GM23338 (cell line): ENCODE measurements at regions not wholly inside any gene's neighbourhood (a gene's known extent, or its start where the extent isn't known, plus 50 kb on each side); places are given as distances from the start of the nearest gene placed in this dataset.

Experiments
- ATAC-seq: fragments of 200-7000 bp; cut with Tn5 transposase; 3 replicates; pipeline ENCODE4 v1.9.1; 2020
- DNase-seq: peaks from one replicate; pipeline ENCODE4 v3.0.0-alpha.2; 2015; ENCODE audit warnings: low spot score
- H2AFZ ChIP-seq: fragments of 200-600 bp; sonication (generic); 2 replicates; pipeline ENCODE4 v1.8.0; 2016; ENCODE audit warnings: antibody characterized with exemption, mild to moderate bottlenecking, moderate library complexity
- H3F3A ChIP-seq: fragments of 200-600 bp; sonication (generic); replicated peaks from 2 replicates; pipeline ENCODE4 v1.8.0; 2017; ENCODE audit warnings: antibody characterized with exemption, mixed run types, low read depth
- H3K27ac ChIP-seq: fragments of 200-600 bp; sonication (generic); 2 replicates; pipeline ENCODE4 v1.6.1; 2016; ENCODE audit warnings: low read depth
- H3K27me3 ChIP-seq: fragments of 200-600 bp; sonication (generic); 2 replicates; pipeline ENCODE4 v1.8.0; 2016; ENCODE audit warnings: mild to moderate bottlenecking, mixed run types, moderate library complexity; ENCODE audit not compliant: insufficient read depth
- H3K36me3 ChIP-seq: fragments of 200-600 bp; sonication (generic); 2 replicates; pipeline ENCODE4 v1.8.0; 2016; ENCODE audit warnings: mild to moderate bottlenecking; ENCODE audit not compliant: insufficient read depth
- H3K4me1 ChIP-seq: fragments of 200-600 bp; sonication (generic); 2 replicates; pipeline ENCODE4 v1.8.0; 2016; ENCODE audit warnings: mild to moderate bottlenecking, moderate library complexity; ENCODE audit not compliant: insufficient read depth
- H3K4me2 ChIP-seq: fragments of 200-600 bp; sonication (generic); 2 replicates; pipeline ENCODE4 v1.7.1; 2017; ENCODE audit warnings: mixed run types
- H3K4me3 ChIP-seq: fragments of 200-600 bp; sonication (generic); 2 replicates; pipeline ENCODE4 v1.6.1; 2016; ENCODE audit warnings: mixed run types
- H3K79me2 ChIP-seq: fragments of 200-600 bp; sonication (generic); replicated peaks from 2 replicates; pipeline ENCODE4 v1.8.0; 2017; ENCODE audit warnings: mild to moderate bottlenecking; ENCODE audit not compliant: insufficient read depth
- H3K9me2 ChIP-seq: fragments of 200-600 bp; sonication (generic); 2 replicates; pipeline ENCODE4 v1.8.0; 2017; ENCODE audit not compliant: insufficient read depth
- H4K20me1 ChIP-seq: fragments of 200-600 bp; sonication (generic); replicated peaks from 2 replicates; pipeline ENCODE4 v1.8.0; 2017; ENCODE audit warnings: mild to moderate bottlenecking; ENCODE audit not compliant: insufficient read depth
- H3K27ac Mint-ChIP-seq: 2 replicates; pipeline ENCODE4 v1.8.0; 2020; ENCODE audit warnings: inconsistent platforms, mild to moderate bottlenecking, moderate library complexity, mixed read lengths
- H3K27me3 Mint-ChIP-seq: 3 replicates; pipeline ENCODE4 v1.8.0; 2022; ENCODE audit warnings: low read depth, mild to moderate bottlenecking, moderate library complexity, mixed read lengths, inconsistent platforms; ENCODE audit not compliant: insufficient read depth, poor library complexity
- H3K36me3 Mint-ChIP-seq: 3 replicates; pipeline ENCODE4 v1.8.0; 2021; ENCODE audit warnings: low read depth, mild to moderate bottlenecking, inconsistent platforms, moderate library complexity, mixed read lengths
- H3K4me1 Mint-ChIP-seq: 3 replicates; pipeline ENCODE4 v1.8.0; 2020; ENCODE audit warnings: mild to moderate bottlenecking, inconsistent platforms, mixed read lengths
- H3K4me3 Mint-ChIP-seq: 3 replicates; pipeline ENCODE4 v1.8.0; 2021; ENCODE audit warnings: moderate library complexity, mild to moderate bottlenecking, inconsistent platforms, mixed read lengths
- H3K9me3 Mint-ChIP-seq: 3 replicates; pipeline ENCODE4 v1.8.0; 2020; ENCODE audit warnings: moderate library complexity, mild to moderate bottlenecking, inconsistent platforms, mixed read lengths
- CTCF ChIP-seq, 2 experiments: fragments of 200-600 bp in 1 of 2; sonication (generic) in 1 of 2; conservative IDR thresholded peaks; 2 replicates each; pipeline versions ENCODE4 v1.5.1 to v1.6.1; 2016 to 2017; ENCODE audit warnings: antibody characterized with exemption in 2 of 2, low read depth in 2 of 2, mild to moderate bottlenecking in 2 of 2, moderate library complexity in 1 of 2
- ETS1 ChIP-seq: IDR thresholded peaks from 2 replicates; pipeline ENCODE4 v1.6.1; 2016; ENCODE audit warnings: antibody characterized with exemption
- EZH2 ChIP-seq: fragments of 200-600 bp; sonication (generic); IDR thresholded peaks from one replicate; pipeline ENCODE4 v1.8.0; 2017; ENCODE audit warnings: antibody characterized with exemption, mild to moderate bottlenecking, low read depth; ENCODE audit not compliant: unreplicated experiment
- EZH2phosphoT487 ChIP-seq: fragments of 200-600 bp; sonication (generic); IDR thresholded peaks from one replicate; pipeline ENCODE4 v1.8.1; 2018; ENCODE audit warnings: antibody characterized with exemption; ENCODE audit not compliant: unreplicated experiment
- JUNB ChIP-seq: IDR thresholded peaks from one replicate; pipeline ENCODE4 v1.6.1; 2016; ENCODE audit warnings: antibody characterized with exemption; ENCODE audit not compliant: unreplicated experiment
- NANOG ChIP-seq: IDR thresholded peaks from 2 replicates; pipeline ENCODE4 v1.6.1; 2016; ENCODE audit warnings: antibody characterized with exemption, borderline replicate concordance
- POLR2AphosphoS5 ChIP-seq: IDR thresholded peaks from 2 replicates; pipeline ENCODE4 v1.6.1; 2016; ENCODE audit warnings: antibody characterized with exemption, low read depth
- REST ChIP-seq: IDR thresholded peaks from one replicate; pipeline ENCODE4 v1.6.1; 2018; ENCODE audit warnings: antibody characterized with exemption; ENCODE audit not compliant: unreplicated experiment
- STAT1 ChIP-seq: IDR thresholded peaks from one replicate; pipeline ENCODE4 v1.6.1; 2016; ENCODE audit warnings: antibody characterized with exemption; ENCODE audit not compliant: unreplicated experiment
- ZNF114 ChIP-seq: fragments of 250-450 bp; sonication (Bioruptor Pico); IDR thresholded peaks from 2 replicates; pipeline ENCODE4 v1.5.0; 2020; ENCODE audit warnings: mild to moderate bottlenecking, moderate library complexity
- ZNF331 ChIP-seq: fragments of 250-450 bp; sonication (Bioruptor Pico); IDR thresholded peaks from 2 replicates; pipeline ENCODE4 v1.5.0; 2020; ENCODE audit warnings: low read depth, mild to moderate bottlenecking, moderate library complexity

GRCh38 chr15:96574782-96575181 lies 244.3 kb downstream of the NR2F2 start:
- no peak overlapping the region for H3K4me3 Mint-ChIP-seq
- ATAC-seq, result no peak
- Histone ChIP-seq H3K79me2 (no peaks in the 10 kb centered on the region), H4K20me1 (no peaks in the 10 kb centered on the region), H3K27ac (no peak overlapping the region), H2AFZ (no peak overlapping the region), H3K27me3 (no peaks in the 10 kb centered on the region), H3K4me2 (no peak overlapping the region), H3F3A (no peaks in the 10 kb centered on the region), H3K4me1 (no peaks in the 10 kb centered on the region; the same call in 1 of the 2 replicates), H3K4me3 (no peak overlapping the region), H3K36me3 (no peaks in the 10 kb centered on the region), H3K9me2 (no peaks in the 10 kb centered on the region)
- DNase-seq, result no peak
- no peaks in the 10 kb centered on the region for H3K9me3 Mint-ChIP-seq
- H3K36me3 Mint-ChIP-seq, result no peaks in the 10 kb centered on the region
- no peaks in the 10 kb centered on the region for H3K4me1 Mint-ChIP-seq
- H3K27ac Mint-ChIP-seq, result no peak overlapping the region
- no peaks in the 10 kb centered on the region for H3K27me3 Mint-ChIP-seq
- TF ChIP-seq ZNF331 (CRISPR knock-in tag), result no peak

GRCh38 chr15:96576596-96576995 lies 246.1 kb downstream of the NR2F2 start:
- Histone ChIP-seq H3K9me2 (no peaks in the 10 kb centered on the region), H3K27me3 (no peaks in the 10 kb centered on the region), H4K20me1 (no peaks in the 10 kb centered on the region), H2AFZ (no peak overlapping the region), H3K4me1 (peaks cover 12% of the 10 kb centered on the region), H3K4me3 (no peak overlapping the region), H3K4me2 (no peak overlapping the region), H3K36me3 (no peaks in the 10 kb centered on the region), H3F3A (no peaks in the 10 kb centered on the region), H3K79me2 (no peaks in the 10 kb centered on the region), H3K27ac (no peak overlapping the region)
- Mint-ChIP-seq H3K4me3 (no peak overlapping the region), H3K27me3 (no peaks in the 10 kb centered on the region), H3K9me3 (no peaks in the 10 kb centered on the region), H3K27ac (no peak overlapping the region), H3K36me3 (no peaks in the 10 kb centered on the region), H3K4me1 (peaks cover 13% of the 10 kb centered on the region; the same call in 2 of the 3 replicates)
- DNase-seq, result no peak
- no peak for ATAC-seq
- no peak for TF ChIP-seq EZH2phosphoT487
- TF ChIP-seq ETS1, result no peak
- no peak for TF ChIP-seq REST
- TF ChIP-seq STAT1, result no peak
- no peak for TF ChIP-seq EZH2
- TF ChIP-seq ZNF114 (CRISPR knock-in tag), result no peak
- TF ChIP-seq CTCF (conservative IDR thresholded peaks at IDR 0.05; ENCODE audit: low read depth in 2 of 2), result no peak
- TF ChIP-seq JUNB, result no peak
- TF ChIP-seq NANOG, result no peak
- no peak for TF ChIP-seq POLR2AphosphoS5
